ENCODE measurements at regions not wholly inside any gene's neighbourhood (a gene's known extent, or its start where the extent isn't known, plus 50 kb on each side); places are given as distances from the start of the nearest gene placed in this dataset.

DNA sequence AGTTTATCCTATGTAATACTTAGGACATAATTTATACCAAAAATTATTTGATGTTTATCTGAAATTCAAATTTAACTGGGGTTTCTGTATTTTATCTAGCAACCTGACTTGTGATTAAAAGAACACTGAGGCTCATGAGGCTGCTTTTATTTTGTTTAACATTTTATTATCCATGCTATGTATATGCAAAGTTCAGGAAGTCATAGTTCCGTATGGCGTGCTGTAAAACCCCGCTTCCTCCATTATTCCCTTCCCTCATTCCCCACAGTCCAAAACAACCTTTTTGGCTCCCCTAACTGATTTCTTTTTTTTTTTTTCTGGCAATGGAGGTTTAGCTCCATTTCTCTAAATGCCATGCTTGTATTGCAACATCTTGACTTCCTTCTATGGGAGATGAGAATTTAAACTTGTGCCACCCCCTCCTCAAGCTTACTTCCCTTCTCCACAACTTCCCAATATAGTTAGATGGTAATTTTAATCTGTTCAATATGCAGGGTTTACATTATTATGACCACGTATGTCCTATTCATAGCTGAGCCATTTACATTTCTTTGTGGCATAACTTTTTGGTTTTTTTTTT is 138.0 kb upstream of the DNAH14 start:
- no peak for TF ChIP-seq CTCF (IDR thresholded peaks at IDR 0.05; ENCODE audit: insufficient read depth, low read depth, low read length)
- DNase-seq (ENCODE audit: low read depth) = no peak
- H3K4me3 ChIP-seq (ENCODE audit: low read depth, low read length) = no peak overlapping the region

DNA sequence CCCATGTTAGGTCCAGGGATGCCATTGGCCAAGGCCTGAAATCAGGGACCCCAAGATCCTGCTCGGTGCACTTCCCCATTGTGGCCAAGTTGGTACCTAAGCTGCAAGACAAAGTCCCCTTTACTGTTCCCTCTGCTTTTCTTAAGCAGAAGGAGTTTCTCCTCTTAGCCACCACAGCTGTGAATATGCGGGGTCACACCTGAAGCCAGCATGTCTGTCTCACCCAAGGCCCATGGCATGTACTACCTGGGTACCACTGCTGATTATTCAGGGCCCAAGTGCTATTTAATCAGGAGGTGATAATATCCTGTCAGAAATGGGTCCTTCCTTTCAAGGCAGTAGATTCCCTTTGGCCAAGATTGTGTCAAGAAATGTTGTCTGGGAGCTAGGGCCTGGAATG is 133.9 kb upstream of the DNAH14 start:
- TF ChIP-seq CTCF (IDR thresholded peaks at IDR 0.05; ENCODE audit: insufficient read depth, low read depth, low read length) = no peak
- no peak overlapping the region for H3K4me3 ChIP-seq (ENCODE audit: low read depth, low read length)
- no peak for DNase-seq (ENCODE audit: low read depth)

DNA sequence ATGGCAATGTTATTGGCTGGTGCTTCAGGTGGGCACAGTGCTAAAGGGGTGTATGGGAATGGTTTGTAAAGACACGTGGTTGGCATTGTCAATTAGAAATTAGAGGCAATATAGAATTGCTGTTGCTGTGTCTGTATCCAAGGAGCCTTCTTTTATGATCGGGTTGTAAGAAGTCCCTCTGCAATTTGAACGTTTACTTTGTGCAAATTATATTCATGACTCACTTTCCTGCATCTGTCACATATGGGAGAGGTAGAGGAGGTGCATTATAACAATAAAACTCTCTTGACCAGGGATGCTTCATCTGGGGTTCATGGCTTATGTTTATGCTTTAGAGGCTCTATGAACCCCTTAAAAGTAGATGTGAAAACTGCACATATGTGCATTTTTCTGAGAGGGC is 130.4 kb upstream of the DNAH14 start:
- no peak overlapping the region for H3K4me3 ChIP-seq (ENCODE audit: low read depth, low read length)
- DNase-seq (ENCODE audit: low read depth) = no peak
- no peak for TF ChIP-seq CTCF (IDR thresholded peaks at IDR 0.05; ENCODE audit: insufficient read depth, low read depth, low read length)

DNA sequence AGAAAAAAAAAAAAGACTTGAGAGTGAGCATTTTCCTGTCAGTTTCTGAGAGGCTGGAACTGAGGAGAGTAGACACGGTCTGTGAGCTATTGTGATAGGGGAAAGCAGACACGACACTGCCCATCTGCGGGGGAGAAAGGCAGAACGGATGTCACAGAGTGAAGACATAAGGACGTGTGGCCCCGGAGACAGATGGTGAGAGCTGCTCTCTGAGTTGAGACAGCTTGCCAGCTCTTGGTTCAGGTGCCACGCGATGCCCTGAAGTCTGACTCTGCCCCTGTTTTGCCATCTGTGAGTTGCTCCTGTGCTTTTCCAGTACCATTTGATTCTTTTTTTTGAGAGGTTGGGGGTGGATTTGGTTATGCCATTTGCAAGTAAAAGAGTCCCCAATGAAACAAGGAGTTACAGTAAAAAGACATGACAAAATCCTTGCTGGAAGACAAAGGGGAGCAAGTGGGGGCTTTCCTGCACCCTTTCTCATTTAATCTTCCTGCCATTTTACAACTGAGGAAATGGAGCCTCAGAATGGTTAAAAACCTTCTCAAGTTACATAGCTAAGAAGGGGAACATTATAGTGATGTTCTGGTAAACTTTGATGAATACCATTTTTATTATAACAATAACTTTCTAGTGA is 128.9 kb upstream of the DNAH14 start:
- no peak overlapping the region for H3K4me3 ChIP-seq (ENCODE audit: low read depth, low read length)

DNA sequence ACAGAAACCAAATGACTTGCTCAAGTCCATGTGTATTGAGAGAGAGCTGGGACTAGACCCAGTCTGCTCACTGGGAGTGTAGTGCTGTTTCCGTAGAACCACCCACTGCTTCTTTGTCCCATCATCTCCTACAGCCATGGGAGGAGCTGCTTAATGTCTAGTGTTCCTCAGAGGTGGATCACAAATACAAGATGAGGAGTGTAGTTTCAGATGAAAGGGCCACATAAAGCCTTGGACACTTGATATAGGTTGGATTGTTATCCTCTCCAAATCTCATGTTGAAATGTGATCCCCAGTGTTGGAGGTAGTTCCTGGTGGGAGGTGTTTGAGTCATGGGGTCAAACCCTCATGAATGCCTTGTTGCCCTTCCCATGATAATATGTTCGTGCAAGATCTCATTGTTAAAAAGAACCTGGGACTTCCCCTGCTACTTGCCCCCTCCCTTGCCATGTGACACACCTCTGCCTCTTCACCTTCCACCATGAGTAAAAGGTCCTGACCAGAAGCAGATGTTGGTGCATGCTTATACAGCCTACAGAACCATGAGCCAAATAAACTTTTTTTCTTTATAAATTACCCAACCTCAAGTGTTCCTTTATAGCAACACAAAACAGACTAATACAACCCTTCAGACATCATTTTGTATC is 127.5 kb upstream of the DNAH14 start:
- DNase-seq (ENCODE audit: low read depth) = no peak
- no peak overlapping the region for H3K4me3 ChIP-seq (ENCODE audit: low read depth, low read length)
- TF ChIP-seq CTCF (IDR thresholded peaks at IDR 0.05; ENCODE audit: insufficient read depth, low read depth, low read length) = no peak

More for the DNA sequence above, 128.9 kb upstream of the DNAH14 start:
- TF ChIP-seq CTCF (IDR thresholded peaks at IDR 0.05; ENCODE audit: insufficient read depth, low read depth, low read length) = no peak
- DNase-seq (ENCODE audit: low read depth) = no peak

DNA sequence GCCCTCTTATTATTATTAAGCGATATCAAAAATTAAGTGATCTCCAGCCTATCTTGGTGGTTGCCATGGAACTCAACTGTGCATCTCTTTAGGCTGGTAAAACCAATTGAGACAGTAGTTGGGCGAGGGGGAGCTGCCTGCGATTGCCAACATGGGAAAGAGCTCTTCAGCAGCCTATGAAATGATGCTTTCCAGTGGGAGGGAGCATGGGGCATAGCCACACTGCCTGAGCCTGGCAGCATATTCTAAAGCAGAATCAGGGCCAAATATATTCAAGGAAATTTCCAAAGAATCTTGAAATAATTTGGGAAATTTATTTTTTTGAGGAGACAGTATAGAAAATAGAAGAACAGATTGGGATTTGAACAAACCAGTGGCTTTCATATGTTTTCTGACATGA is 126.9 kb upstream of the DNAH14 start:
- no peak for TF ChIP-seq CTCF (IDR thresholded peaks at IDR 0.05; ENCODE audit: insufficient read depth, low read depth, low read length)
- no peak for DNase-seq (ENCODE audit: low read depth)
- no peak overlapping the region for H3K4me3 ChIP-seq (ENCODE audit: low read depth, low read length)

All from fibroblast of villous mesenchyme (primary cell).